ENCODE measurements at regions not wholly inside any gene's neighbourhood (a gene's known extent, or its start where the extent isn't known, plus 50 kb on each side); places are given as distances from the start of the nearest gene placed in this dataset.

GRCh38 chr2:101538076-101538475 lies 63.2 kb upstream of the RFX8 start:
- ChIA-PET CTCF (interaction anchor here (0.7 kb wide), 1 partner anchor 78 kb away, joined by 3 read pairs; no protein-coding TSS in a partner anchor), POLR2A (no interaction called here)
- Mint-ChIP-seq H3K36me3 (ENCODE audit: low read depth) (no peaks in the 10 kb centered on the region), H3K27me3 (peaks cover 5% of the 10 kb centered on the region), H3K4me3 (no peak overlapping the region), H3K4me1 (no peaks in the 10 kb centered on the region), H3K27ac (no peak overlapping the region), H3K9me3 (no peaks in the 10 kb centered on the region)
- no peak for DNase-seq

DNA sequence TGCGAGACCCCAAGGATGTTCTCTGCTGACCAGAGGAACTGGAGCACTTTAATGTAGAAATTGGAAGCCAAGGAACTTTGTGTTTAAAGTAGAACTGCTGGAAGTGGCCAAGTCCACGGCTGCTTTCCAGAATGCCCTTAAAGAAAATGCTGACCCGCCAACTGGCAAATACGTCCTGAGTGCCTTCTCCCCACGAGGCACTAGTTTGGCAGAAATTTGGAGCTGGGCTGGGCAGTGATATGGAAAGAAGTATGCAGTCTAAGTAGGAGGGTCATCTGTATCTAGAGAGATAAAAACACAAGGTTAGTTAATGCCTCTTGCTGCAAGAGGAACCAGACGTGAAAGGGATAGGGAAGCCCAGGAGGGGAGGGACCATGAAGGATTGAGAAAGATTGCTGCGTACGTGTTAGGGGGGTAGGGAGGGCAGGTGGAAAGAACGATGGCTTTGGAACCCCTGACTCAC lies 59.3 kb upstream of the RFX8 start:
- H3K27ac Mint-ChIP-seq, result no peak overlapping the region
- no peaks in the 10 kb centered on the region for H3K4me1 Mint-ChIP-seq
- no peaks in the 10 kb centered on the region for H3K36me3 Mint-ChIP-seq (ENCODE audit: low read depth)
- ChIA-PET CTCF (interaction anchor here (1.2 to 1.7 kb wide), 2 partner anchors 11 to 12 kb away, joined by 3 to 6 read pairs; no protein-coding TSS in a partner anchor), POLR2A (no interaction called here)
- DNase-seq, result no peak
- H3K9me3 Mint-ChIP-seq, result no peaks in the 10 kb centered on the region
- H3K27me3 Mint-ChIP-seq, result peaks cover 2% of the 10 kb centered on the region
- H3K4me3 Mint-ChIP-seq, result no peak overlapping the region

GRCh38 chr2:101533561-101534148 lies 58.7 kb upstream of the RFX8 start:
- Mint-ChIP-seq H3K36me3 (ENCODE audit: low read depth) (no peaks in the 10 kb centered on the region), H3K27me3 (peaks cover 2% of the 10 kb centered on the region), H3K4me3 (no peak overlapping the region), H3K9me3 (no peaks in the 10 kb centered on the region), H3K4me1 (no peaks in the 10 kb centered on the region), H3K27ac (no peak overlapping the region)
- CTCF ChIA-PET, result interaction anchor here (1.2 to 1.7 kb wide), 3 partner anchors 10 to 58 kb away, joined by 3 to 6 read pairs (median 3); partner anchors contain the start of gene RFX8
- DNase-seq, result no peak
- POLR2A ChIA-PET, result no interaction called here

- POLR2A ChIA-PET, result no interaction called here
- no peak overlapping the region for H3K27ac Mint-ChIP-seq
- CTCF ChIA-PET, result no interaction called here
- peaks cover 4% of the 10 kb centered on the region for H3K9me3 Mint-ChIP-seq
- peaks cover 2% of the 10 kb centered on the region for H3K36me3 Mint-ChIP-seq (ENCODE audit: low read depth)
- no peaks in the 10 kb centered on the region for H3K4me1 Mint-ChIP-seq
- no peak for DNase-seq
- peaks cover 6% of the 10 kb centered on the region for H3K27me3 Mint-ChIP-seq
- no peak overlapping the region for H3K4me3 Mint-ChIP-seq
Observed at GRCh38 chr2:101528501-101528900, 53.6 kb upstream of the RFX8 start.

- no peak overlapping the region for H3K4me3 Mint-ChIP-seq
- no peak for DNase-seq
- H3K4me1 Mint-ChIP-seq, result peaks cover 6% of the 10 kb centered on the region
- H3K9me3 Mint-ChIP-seq, result peaks cover 6% of the 10 kb centered on the region
- POLR2A ChIA-PET, result no interaction called here
- H3K36me3 Mint-ChIP-seq (ENCODE audit: low read depth), result peaks cover 2% of the 10 kb centered on the region
- H3K27ac Mint-ChIP-seq, result no peak overlapping the region
- CTCF ChIA-PET, result interaction anchor here (2.1 kb wide), 1 partner anchor 9 kb away, joined by 6 read pairs; no protein-coding TSS in a partner anchor
- peaks cover 6% of the 10 kb centered on the region for H3K27me3 Mint-ChIP-seq
Observed at GRCh38 chr2:101524806-101525430, 50.0 kb upstream of the RFX8 start.
